Fibroblast of lung (primary cell): ENCODE measurements at regions not wholly inside any gene's neighbourhood (a gene's known extent, or its start where the extent isn't known, plus 50 kb on each side); places are given as distances from the start of the nearest gene placed in this dataset.

Source experiments
- DNase-seq, 2 donors: peaks; one replicate each; pipeline versions ENCODE4 v3.0.0 to v3.0.0-alpha.2; 2010; ENCODE audit warnings: low read depth in 2 of 2
- H2AFZ ChIP-seq: 2 replicates; pipeline ENCODE4 v1.5.1; 2012; ENCODE audit warnings: low read length, control low read depth, inconsistent platforms
- H3K27ac ChIP-seq: 2 replicates; pipeline ENCODE4 v1.5.1; 2011; ENCODE audit warnings: low read length, control low read depth; ENCODE audit not compliant: insufficient read depth
- H3K27me3 ChIP-seq: 2 replicates; pipeline ENCODE4 v1.5.1; 2011; ENCODE audit warnings: mild to moderate bottlenecking, low read length; ENCODE audit not compliant: control insufficient read depth, insufficient read depth
- H3K36me3 ChIP-seq: 2 replicates; pipeline ENCODE4 v1.5.1; 2011; ENCODE audit warnings: low read length; ENCODE audit not compliant: control insufficient read depth, insufficient read depth
- H3K4me1 ChIP-seq: 2 replicates; pipeline ENCODE4 v1.5.1; 2011; ENCODE audit warnings: low read length; ENCODE audit not compliant: control insufficient read depth, insufficient read depth; ENCODE audit errors: extremely low read depth
- H3K4me2 ChIP-seq: 2 replicates; pipeline ENCODE4 v1.5.1; 2011; ENCODE audit warnings: low read length, control low read depth; ENCODE audit not compliant: insufficient read depth; ENCODE audit errors: extremely low read depth
- H3K4me3 ChIP-seq, 4 experiments: fragments of 200-600 bp in 1 of 4; sonication (generic) in 1 of 4; replicated peaks in 1 of 4; 2 replicates each; pipeline ENCODE4 v1.5.1; 2011 to 2016; ENCODE audit warnings: low read length in 4 of 4, low read depth in 3 of 4, mild to moderate bottlenecking in 3 of 4, control low read depth in 2 of 4, inconsistent platforms in 1 of 4, mixed read lengths in 1 of 4; ENCODE audit not compliant: insufficient read depth in 1 of 4; ENCODE audit errors: control extremely low read depth in 1 of 4
- H3K79me2 ChIP-seq: 2 replicates; pipeline ENCODE4 v1.5.1; 2012; ENCODE audit warnings: mild to moderate bottlenecking, low read length, inconsistent platforms; ENCODE audit not compliant: control insufficient read depth, insufficient read depth
- H3K9ac ChIP-seq: 2 replicates; pipeline ENCODE4 v1.5.1; 2011; ENCODE audit warnings: mild to moderate bottlenecking, low read length, control low read depth; ENCODE audit not compliant: insufficient read depth
- H3K9me3 ChIP-seq: 2 replicates; pipeline ENCODE4 v1.5.1; 2012; ENCODE audit warnings: low read depth, low read length; ENCODE audit not compliant: control insufficient read depth, insufficient read depth
- H4K20me1 ChIP-seq: 2 replicates; pipeline ENCODE4 v1.5.1; 2011; ENCODE audit warnings: low read length; ENCODE audit not compliant: control insufficient read depth, insufficient read depth; ENCODE audit errors: extremely low read depth
- EZH2 ChIP-seq: IDR thresholded peaks from 2 replicates; pipeline ENCODE4 v1.5.1; 2012; ENCODE audit warnings: low read length, control low read depth, mild to moderate bottlenecking; ENCODE audit errors: missing control alignments
- TF ChIP-seq, protein P1 (sequence below), 2 donors: IDR thresholded peaks in 1 of 2; conservative IDR thresholded peaks in 1 of 2; 1 replicate in 1 of 2; 2 replicates in 1 of 2; pipeline ENCODE4 v1.5.1; 2011 to 2012; ENCODE audit warnings: low read length in 2 of 2, control low read depth in 1 of 2, inconsistent platforms in 1 of 2, low read depth in 1 of 2, mild to moderate bottlenecking in 1 of 2

DNA sequence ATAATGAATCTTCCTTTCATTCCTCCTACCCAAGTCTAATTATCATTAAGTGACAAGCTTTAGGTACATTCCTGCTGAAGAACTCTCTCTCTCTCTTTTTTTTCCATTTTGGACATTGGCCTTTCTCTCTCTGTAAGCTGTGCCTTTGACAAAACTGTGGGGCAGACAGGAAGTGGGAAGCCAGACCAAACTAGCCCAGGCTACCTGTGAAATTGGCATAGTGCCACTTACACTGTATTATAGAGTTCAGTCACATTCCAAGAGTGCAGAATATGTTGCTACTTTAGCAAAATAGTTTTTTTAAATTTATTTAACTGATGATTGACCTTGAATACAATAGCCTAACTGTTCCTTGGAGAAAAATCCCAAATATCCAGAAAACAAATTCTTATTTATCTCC, 381.5 kb upstream of the ETAA1 start:
- no peak overlapping the region for H3K27ac ChIP-seq
- no peak for TF ChIP-seq EZH2
- TF ChIP-seq, protein P1, sequence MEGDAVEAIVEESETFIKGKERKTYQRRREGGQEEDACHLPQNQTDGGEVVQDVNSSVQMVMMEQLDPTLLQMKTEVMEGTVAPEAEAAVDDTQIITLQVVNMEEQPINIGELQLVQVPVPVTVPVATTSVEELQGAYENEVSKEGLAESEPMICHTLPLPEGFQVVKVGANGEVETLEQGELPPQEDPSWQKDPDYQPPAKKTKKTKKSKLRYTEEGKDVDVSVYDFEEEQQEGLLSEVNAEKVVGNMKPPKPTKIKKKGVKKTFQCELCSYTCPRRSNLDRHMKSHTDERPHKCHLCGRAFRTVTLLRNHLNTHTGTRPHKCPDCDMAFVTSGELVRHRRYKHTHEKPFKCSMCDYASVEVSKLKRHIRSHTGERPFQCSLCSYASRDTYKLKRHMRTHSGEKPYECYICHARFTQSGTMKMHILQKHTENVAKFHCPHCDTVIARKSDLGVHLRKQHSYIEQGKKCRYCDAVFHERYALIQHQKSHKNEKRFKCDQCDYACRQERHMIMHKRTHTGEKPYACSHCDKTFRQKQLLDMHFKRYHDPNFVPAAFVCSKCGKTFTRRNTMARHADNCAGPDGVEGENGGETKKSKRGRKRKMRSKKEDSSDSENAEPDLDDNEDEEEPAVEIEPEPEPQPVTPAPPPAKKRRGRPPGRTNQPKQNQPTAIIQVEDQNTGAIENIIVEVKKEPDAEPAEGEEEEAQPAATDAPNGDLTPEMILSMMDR (conservative IDR thresholded peaks at IDR 0.05 in 1 of 2, IDR thresholded peaks at IDR 0.05 in 1 of 2; ENCODE audit: low read depth in 1 of 2, low read length in 2 of 2): no peak
- no peak overlapping the region for H3K4me2 ChIP-seq
- no peaks in the 10 kb centered on the region for H4K20me1 ChIP-seq
- no peaks in the 10 kb centered on the region for H3K36me3 ChIP-seq
- H2AFZ ChIP-seq: no peak overlapping the region
- H3K4me1 ChIP-seq: no peaks in the 10 kb centered on the region
- DNase-seq: no peak
- H3K9ac ChIP-seq: no peak overlapping the region
- no peak overlapping the region for H3K4me3 ChIP-seq
- no peaks in the 10 kb centered on the region for H3K27me3 ChIP-seq
- H3K9me3 ChIP-seq: no peaks in the 10 kb centered on the region
- H3K79me2 ChIP-seq: no peaks in the 10 kb centered on the region

DNA sequence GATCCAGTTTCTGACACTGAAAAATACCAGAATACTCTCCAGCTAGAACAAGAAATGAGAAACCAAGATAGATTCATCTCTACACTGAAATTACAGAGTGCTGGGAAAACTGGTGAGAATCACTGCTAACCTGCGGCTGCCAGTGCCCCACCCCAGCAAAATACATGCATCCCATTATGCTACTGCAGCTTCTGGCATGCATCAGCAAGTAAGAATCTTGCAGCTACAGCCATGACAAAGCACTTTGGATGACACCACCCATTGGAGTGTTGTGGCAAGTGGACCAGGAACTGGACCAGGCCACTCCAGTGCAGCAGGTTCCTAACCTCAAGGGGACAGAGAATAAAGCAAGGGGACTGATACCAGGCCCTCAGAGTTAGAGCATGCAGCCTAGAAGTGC, 378.8 kb upstream of the ETAA1 start:
- Histone ChIP-seq H3K9me3 (no peaks in the 10 kb centered on the region), H3K9ac (no peak overlapping the region), H3K79me2 (no peaks in the 10 kb centered on the region), H3K4me3 (no peak overlapping the region), H3K27me3 (no peaks in the 10 kb centered on the region), H3K4me1 (no peaks in the 10 kb centered on the region), H4K20me1 (no peaks in the 10 kb centered on the region), H3K27ac (no peak overlapping the region), H2AFZ (no peak overlapping the region), H3K36me3 (no peaks in the 10 kb centered on the region), H3K4me2 (no peak overlapping the region)
- no peak for TF ChIP-seq EZH2
- TF ChIP-seq, protein P1 (conservative IDR thresholded peaks at IDR 0.05 in 1 of 2, IDR thresholded peaks at IDR 0.05 in 1 of 2; ENCODE audit: low read depth in 1 of 2, low read length in 2 of 2): no peak
- no peak for DNase-seq

DNA sequence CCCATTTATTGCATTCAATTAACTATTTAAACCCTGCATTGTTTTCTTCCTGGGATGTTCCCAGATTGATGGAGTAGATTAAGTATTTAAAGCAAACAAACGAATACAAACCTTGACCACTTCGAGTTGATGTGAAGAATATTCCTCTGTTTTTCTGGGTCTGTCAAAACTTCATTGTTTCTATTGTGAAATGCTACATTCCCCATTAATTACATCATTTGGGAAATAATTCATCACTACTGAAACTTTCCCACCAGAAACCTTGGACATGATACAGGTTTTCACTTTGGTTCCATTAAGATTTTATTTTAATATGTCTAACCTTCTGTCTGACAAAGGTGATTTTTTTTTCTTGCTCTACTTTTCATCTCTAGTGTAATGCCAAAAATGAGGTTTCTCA, 365.1 kb upstream of the ETAA1 start:
- H3K27me3 ChIP-seq: no peaks in the 10 kb centered on the region
- peak in 1 of 2 donors; percentile 33 for DNase-seq
- no peak overlapping the region for H3K4me3 ChIP-seq
- H3K4me1 ChIP-seq: no peaks in the 10 kb centered on the region
- TF ChIP-seq, protein P1 (conservative IDR thresholded peaks at IDR 0.05 in 1 of 2, IDR thresholded peaks at IDR 0.05 in 1 of 2; ENCODE audit: low read depth in 1 of 2, low read length in 2 of 2): no peak
- no peak for TF ChIP-seq EZH2
- H3K36me3 ChIP-seq: no peaks in the 10 kb centered on the region
- H3K27ac ChIP-seq: no peak overlapping the region
- no peaks in the 10 kb centered on the region for H4K20me1 ChIP-seq
- H3K9me3 ChIP-seq: no peaks in the 10 kb centered on the region
- H3K79me2 ChIP-seq: no peaks in the 10 kb centered on the region
- no peak overlapping the region for H3K4me2 ChIP-seq
- no peak overlapping the region for H2AFZ ChIP-seq
- H3K9ac ChIP-seq: no peak overlapping the region
